HepG2 (cell line): ENCODE measurements at regions not wholly inside any gene's neighbourhood (a gene's known extent, or its start where the extent isn't known, plus 50 kb on each side); places are given as distances from the start of the nearest gene placed in this dataset.

Experiments
- CC2D1A ChIP-seq: sonication (generic); formaldehyde crosslinking; IDR thresholded peaks from 2 replicates; pipeline ENCODE4 v1.8.1; 2023; ENCODE audit warnings: mild to moderate bottlenecking, missing genetic modification reagents
- CENPX ChIP-seq: sonication (generic); formaldehyde crosslinking; IDR thresholded peaks from 2 replicates; pipeline ENCODE4 v1.9.0; 2021; ENCODE audit warnings: mild to moderate bottlenecking, missing genetic modification reagents, moderate library complexity
- DNMT3B ChIP-seq: conservative IDR thresholded peaks from 2 replicates; pipeline ENCODE4 v1.6.1; 2016; ENCODE audit warnings: missing biosample characterization, control low read depth
- HDAC1 ChIP-seq: sonication (generic); formaldehyde crosslinking; IDR thresholded peaks from 2 replicates; pipeline ENCODE4 v1.5.1; 2020; ENCODE audit warnings: mild to moderate bottlenecking, missing genetic modification reagents
- NCOA1 ChIP-seq: sonication (generic); formaldehyde crosslinking; IDR thresholded peaks from 2 replicates; pipeline ENCODE4 v1.9.0; 2021; ENCODE audit warnings: missing genetic modification reagents
- NPAS2 ChIP-seq: sonication (generic); formaldehyde crosslinking; IDR thresholded peaks from 2 replicates; pipeline ENCODE4 v1.8.0; 2022; ENCODE audit warnings: mild to moderate bottlenecking, missing genetic modification reagents, borderline replicate concordance
- PCBP2 ChIP-seq: fragments of 200-400 bp; formaldehyde crosslinking; optimal IDR thresholded peaks from 2 replicates; pipeline ENCODE3; 2018; ENCODE audit warnings: low read length, low read depth; ENCODE audit not compliant: poor library complexity, severe bottlenecking
- RBFOX2 ChIP-seq: fragments of 200-400 bp; formaldehyde crosslinking; IDR thresholded peaks from 2 replicates; pipeline ENCODE4 v1.6.1; 2017; ENCODE audit warnings: low read depth, mild to moderate bottlenecking, low read length
- RORA ChIP-seq: sonication (generic); formaldehyde crosslinking; IDR thresholded peaks from 2 replicates; pipeline ENCODE4 v1.5.0; 2020; ENCODE audit warnings: mild to moderate bottlenecking, missing genetic modification reagents, moderate library complexity
- WIZ ChIP-seq: sonication (generic); formaldehyde crosslinking; IDR thresholded peaks from 2 replicates; pipeline ENCODE4 v1.5.1; 2020; ENCODE audit warnings: mild to moderate bottlenecking, missing genetic modification reagents
- ZIK1 ChIP-seq: sonication (generic); formaldehyde crosslinking; IDR thresholded peaks from 2 replicates; pipeline ENCODE4 v1.5.0; 2020; ENCODE audit warnings: mild to moderate bottlenecking, low read depth, missing genetic modification reagents, borderline replicate concordance
- ZKSCAN8 ChIP-seq: IDR thresholded peaks from 2 replicates; pipeline ENCODE4 v1.6.1; 2016; ENCODE audit warnings: borderline replicate concordance, missing genetic modification reagents, missing compliant biosample characterization
- ZMYM3 ChIP-seq: sonication (generic); formaldehyde crosslinking; IDR thresholded peaks from 2 replicates; pipeline ENCODE4 v1.5.1; 2020; ENCODE audit warnings: mild to moderate bottlenecking, missing genetic modification reagents
- ZNF235 ChIP-seq: sonication (generic); formaldehyde crosslinking; IDR thresholded peaks from 2 replicates; pipeline ENCODE4 v1.8.1; 2023; ENCODE audit warnings: mild to moderate bottlenecking, missing genetic modification reagents, borderline replicate concordance
- ZNF263 ChIP-seq: sonication (generic); formaldehyde crosslinking; IDR thresholded peaks from 2 replicates; pipeline ENCODE4 v1.4.0; 2020; ENCODE audit warnings: missing genetic modification reagents
- ZNF337 ChIP-seq: sonication (generic); formaldehyde crosslinking; IDR thresholded peaks from 2 replicates; pipeline ENCODE4 v1.5.1; 2020; ENCODE audit warnings: missing genetic modification reagents, low read depth, mild to moderate bottlenecking, borderline replicate concordance
- ZNF543 ChIP-seq: sonication (generic); formaldehyde crosslinking; IDR thresholded peaks from 2 replicates; pipeline ENCODE4 v1.4.0; 2020; ENCODE audit warnings: mild to moderate bottlenecking, missing genetic modification reagents
- ZNF547 ChIP-seq: sonication (generic); formaldehyde crosslinking; IDR thresholded peaks from 2 replicates; pipeline ENCODE4 v1.5.1; 2020; ENCODE audit warnings: mild to moderate bottlenecking, missing genetic modification reagents
- ZNF619 ChIP-seq: sonication (generic); formaldehyde crosslinking; IDR thresholded peaks from 2 replicates; pipeline ENCODE4 v1.4.0; 2020; ENCODE audit warnings: mild to moderate bottlenecking, missing genetic modification reagents
- ZNF629 ChIP-seq: sonication (generic); formaldehyde crosslinking; conservative IDR thresholded peaks from 2 replicates; pipeline ENCODE4 v1.5.0; 2020; ENCODE audit warnings: missing genetic modification reagents
- ZNF781 ChIP-seq: sonication (generic); formaldehyde crosslinking; IDR thresholded peaks from 2 replicates; pipeline ENCODE4 v1.5.1; 2020; ENCODE audit warnings: borderline replicate concordance, mild to moderate bottlenecking, missing genetic modification reagents; ENCODE audit errors: not compliant biosample characterization
- TF ChIP-seq, protein P1 (sequence below): IDR thresholded peaks from 2 replicates; pipeline ENCODE4 v1.6.1; 2016
- TF ChIP-seq, protein P2 (sequence below): sonication (generic); formaldehyde crosslinking; IDR thresholded peaks from 2 replicates; pipeline ENCODE4 v1.8.0; 2022; ENCODE audit warnings: missing genetic modification reagents, mild to moderate bottlenecking, borderline replicate concordance
- TF ChIP-seq, protein P3 (sequence below): sonication (generic); formaldehyde crosslinking; IDR thresholded peaks from 2 replicates; pipeline ENCODE4 v1.9.0; 2021; ENCODE audit warnings: missing genetic modification reagents, borderline replicate concordance
- TF ChIP-seq, protein P4 (sequence below): sonication (generic); formaldehyde crosslinking; IDR thresholded peaks from 2 replicates; pipeline ENCODE4 v1.4.0; 2020; ENCODE audit warnings: mild to moderate bottlenecking, missing genetic modification reagents
- TF ChIP-seq, protein P5 (sequence below): sonication (generic); formaldehyde crosslinking; IDR thresholded peaks from 2 replicates; pipeline ENCODE4 v1.8.1; 2023; ENCODE audit warnings: mild to moderate bottlenecking, missing genetic modification reagents

DNA sequence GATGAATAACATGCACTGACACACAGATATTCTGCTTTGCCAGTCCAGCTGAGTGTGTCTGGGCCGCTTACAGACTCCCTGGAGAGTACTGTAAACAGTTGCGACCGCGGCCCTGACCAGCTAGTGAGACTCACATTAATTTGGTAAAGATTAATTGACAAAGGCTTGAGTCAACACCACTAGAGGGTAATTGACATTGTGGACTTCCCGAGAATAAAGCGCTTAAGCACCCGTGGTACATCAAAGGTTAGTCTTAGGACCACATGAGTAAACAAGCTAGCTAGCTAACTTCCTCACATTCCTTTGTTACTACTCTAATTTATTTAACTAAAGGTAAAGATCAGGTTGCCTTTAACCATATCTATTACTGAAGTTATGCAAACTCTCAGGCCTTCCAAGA is 624.4 kb upstream of the ARGLU1 start (continued):
- TF ChIP-seq, protein P1, sequence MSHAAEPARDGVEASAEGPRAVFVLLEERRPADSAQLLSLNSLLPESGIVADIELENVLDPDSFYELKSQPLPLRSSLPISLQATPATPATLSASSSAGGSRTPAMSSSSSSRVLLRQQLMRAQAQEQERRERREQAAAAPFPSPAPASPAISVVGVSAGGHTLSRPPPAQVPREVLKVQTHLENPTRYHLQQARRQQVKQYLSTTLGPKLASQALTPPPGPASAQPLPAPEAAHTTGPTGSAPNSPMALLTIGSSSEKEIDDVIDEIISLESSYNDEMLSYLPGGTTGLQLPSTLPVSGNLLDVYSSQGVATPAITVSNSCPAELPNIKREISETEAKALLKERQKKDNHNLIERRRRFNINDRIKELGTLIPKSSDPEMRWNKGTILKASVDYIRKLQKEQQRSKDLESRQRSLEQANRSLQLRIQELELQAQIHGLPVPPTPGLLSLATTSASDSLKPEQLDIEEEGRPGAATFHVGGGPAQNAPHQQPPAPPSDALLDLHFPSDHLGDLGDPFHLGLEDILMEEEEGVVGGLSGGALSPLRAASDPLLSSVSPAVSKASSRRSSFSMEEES (CRISPR knock-in tag), result peak; percentile 83
- TF ChIP-seq NPAS2 (no peak), CENPX (no peak), HDAC1 (CRISPR knock-in tag) (peak; percentile 36; the same call in 1 of the 2 replicates), ZNF235 (CRISPR knock-in tag) (no peak), ZIK1 (CRISPR knock-in tag) (no peak), PCBP2 (no peak), ZNF629 (CRISPR knock-in tag) (no peak), ZNF543 (CRISPR knock-in tag) (no peak), ZMYM3 (CRISPR knock-in tag) (no peak), ZKSCAN8 (CRISPR knock-in tag) (peak; percentile 75), ZNF781 (CRISPR knock-in tag) (no peak), ZNF547 (CRISPR knock-in tag) (no peak), WIZ (CRISPR knock-in tag) (no peak), ZNF337 (no peak), RORA (no peak), ZNF263 (CRISPR knock-in tag) (no peak), DNMT3B (no peak), RBFOX2 (no peak), ZNF619 (CRISPR knock-in tag) (no peak), NCOA1 (CRISPR knock-in tag) (no peak), CC2D1A (no peak)
- TF ChIP-seq, protein P2, sequence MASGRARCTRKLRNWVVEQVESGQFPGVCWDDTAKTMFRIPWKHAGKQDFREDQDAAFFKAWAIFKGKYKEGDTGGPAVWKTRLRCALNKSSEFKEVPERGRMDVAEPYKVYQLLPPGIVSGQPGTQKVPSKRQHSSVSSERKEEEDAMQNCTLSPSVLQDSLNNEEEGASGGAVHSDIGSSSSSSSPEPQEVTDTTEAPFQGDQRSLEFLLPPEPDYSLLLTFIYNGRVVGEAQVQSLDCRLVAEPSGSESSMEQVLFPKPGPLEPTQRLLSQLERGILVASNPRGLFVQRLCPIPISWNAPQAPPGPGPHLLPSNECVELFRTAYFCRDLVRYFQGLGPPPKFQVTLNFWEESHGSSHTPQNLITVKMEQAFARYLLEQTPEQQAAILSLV (CRISPR knock-in tag), result no peak
- TF ChIP-seq, protein P3, sequence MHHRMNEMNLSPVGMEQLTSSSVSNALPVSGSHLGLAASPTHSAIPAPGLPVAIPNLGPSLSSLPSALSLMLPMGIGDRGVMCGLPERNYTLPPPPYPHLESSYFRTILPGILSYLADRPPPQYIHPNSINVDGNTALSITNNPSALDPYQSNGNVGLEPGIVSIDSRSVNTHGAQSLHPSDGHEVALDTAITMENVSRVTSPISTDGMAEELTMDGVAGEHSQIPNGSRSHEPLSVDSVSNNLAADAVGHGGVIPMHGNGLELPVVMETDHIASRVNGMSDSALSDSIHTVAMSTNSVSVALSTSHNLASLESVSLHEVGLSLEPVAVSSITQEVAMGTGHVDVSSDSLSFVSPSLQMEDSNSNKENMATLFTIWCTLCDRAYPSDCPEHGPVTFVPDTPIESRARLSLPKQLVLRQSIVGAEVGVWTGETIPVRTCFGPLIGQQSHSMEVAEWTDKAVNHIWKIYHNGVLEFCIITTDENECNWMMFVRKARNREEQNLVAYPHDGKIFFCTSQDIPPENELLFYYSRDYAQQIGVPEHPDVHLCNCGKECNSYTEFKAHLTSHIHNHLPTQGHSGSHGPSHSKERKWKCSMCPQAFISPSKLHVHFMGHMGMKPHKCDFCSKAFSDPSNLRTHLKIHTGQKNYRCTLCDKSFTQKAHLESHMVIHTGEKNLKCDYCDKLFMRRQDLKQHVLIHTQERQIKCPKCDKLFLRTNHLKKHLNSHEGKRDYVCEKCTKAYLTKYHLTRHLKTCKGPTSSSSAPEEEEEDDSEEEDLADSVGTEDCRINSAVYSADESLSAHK (CRISPR knock-in tag), result no peak
- TF ChIP-seq, protein P4, sequence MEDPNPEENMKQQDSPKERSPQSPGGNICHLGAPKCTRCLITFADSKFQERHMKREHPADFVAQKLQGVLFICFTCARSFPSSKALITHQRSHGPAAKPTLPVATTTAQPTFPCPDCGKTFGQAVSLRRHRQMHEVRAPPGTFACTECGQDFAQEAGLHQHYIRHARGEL (CRISPR knock-in tag), result no peak
- TF ChIP-seq, protein P5, sequence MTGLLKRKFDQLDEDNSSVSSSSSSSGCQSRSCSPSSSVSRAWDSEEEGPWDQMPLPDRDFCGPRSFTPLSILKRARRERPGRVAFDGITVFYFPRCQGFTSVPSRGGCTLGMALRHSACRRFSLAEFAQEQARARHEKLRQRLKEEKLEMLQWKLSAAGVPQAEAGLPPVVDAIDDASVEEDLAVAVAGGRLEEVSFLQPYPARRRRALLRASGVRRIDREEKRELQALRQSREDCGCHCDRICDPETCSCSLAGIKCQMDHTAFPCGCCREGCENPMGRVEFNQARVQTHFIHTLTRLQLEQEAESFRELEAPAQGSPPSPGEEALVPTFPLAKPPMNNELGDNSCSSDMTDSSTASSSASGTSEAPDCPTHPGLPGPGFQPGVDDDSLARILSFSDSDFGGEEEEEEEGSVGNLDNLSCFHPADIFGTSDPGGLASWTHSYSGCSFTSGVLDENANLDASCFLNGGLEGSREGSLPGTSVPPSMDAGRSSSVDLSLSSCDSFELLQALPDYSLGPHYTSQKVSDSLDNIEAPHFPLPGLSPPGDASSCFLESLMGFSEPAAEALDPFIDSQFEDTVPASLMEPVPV (CRISPR knock-in tag), result no peak
